Testis (tissue), 2 donors: ENCODE measurements at regions not wholly inside any gene's neighbourhood (a gene's known extent, or its start where the extent isn't known, plus 50 kb on each side); places are given as distances from the start of the nearest gene placed in this dataset.

ENCODE experiments used
- CTCF ChIP-seq, 3 experiments: fragments of 450-650 bp in 2 of 3; fragments of 200-600 bp in 1 of 3; sonication (generic) in 1 of 3; IDR thresholded peaks; one replicate each; pipeline ENCODE4 v1.5.1; 2016 to 2019; ENCODE audit warnings: antibody characterized with exemption in 3 of 3, mild to moderate bottlenecking in 2 of 3, moderate library complexity in 1 of 3
- POLR2A ChIP-seq: fragments of 450-650 bp; IDR thresholded peaks from one replicate; pipeline ENCODE4 v1.6.1; 2017; ENCODE audit warnings: antibody characterized with exemption, mild to moderate bottlenecking, moderate library complexity

- TF ChIP-seq CTCF (IDR thresholded peaks at IDR 0.05): no peak
- TF ChIP-seq POLR2A: no peak
Measured at GRCh38 chr2:67259556-67260342, 137.4 kb upstream of the ETAA1 start.
